Activated T-helper 17 cell treated with anti-CD3 and anti-CD28 coated beads, Interleukin-2, amount 50 U/mL, for 72 hours (primary cell): ENCODE measurements at regions not wholly inside any gene's neighbourhood (a gene's known extent, or its start where the extent isn't known, plus 50 kb on each side); places are given as distances from the start of the nearest gene placed in this dataset.
"Not testable (repeated sequence)": the region's sequence is repeated elsewhere in the genome, so short reads cannot be mapped to it uniquely, and the experiment has no call there.

Source experiments
- ATAC-seq: fragments of 150-1000 bp; cut with Tn5 transposase; replicated peaks from 2 replicates; pipeline ENCODE4 v1.10.0; 2021; ENCODE audit warnings: mild to moderate bottlenecking, moderate library complexity
- H3K27ac Mint-ChIP-seq: one replicate; pipeline ENCODE4 v1.8.0; 2022; ENCODE audit warnings: mixed read lengths
- H3K27me3 Mint-ChIP-seq: one replicate; pipeline ENCODE4 v1.8.0; 2022; ENCODE audit warnings: mixed read lengths
- H3K36me3 Mint-ChIP-seq: one replicate; pipeline ENCODE4 v1.8.0; 2022; ENCODE audit warnings: low read depth, mild to moderate bottlenecking, mixed read lengths
- H3K4me1 Mint-ChIP-seq: one replicate; pipeline ENCODE4 v1.8.0; 2022; ENCODE audit warnings: mixed read lengths
- H3K4me3 Mint-ChIP-seq: one replicate; pipeline ENCODE4 v1.8.0; 2022; ENCODE audit warnings: mild to moderate bottlenecking, mixed read lengths
- H3K9me3 Mint-ChIP-seq: one replicate; pipeline ENCODE4 v1.8.0; 2022; ENCODE audit warnings: mixed read lengths

DNA sequence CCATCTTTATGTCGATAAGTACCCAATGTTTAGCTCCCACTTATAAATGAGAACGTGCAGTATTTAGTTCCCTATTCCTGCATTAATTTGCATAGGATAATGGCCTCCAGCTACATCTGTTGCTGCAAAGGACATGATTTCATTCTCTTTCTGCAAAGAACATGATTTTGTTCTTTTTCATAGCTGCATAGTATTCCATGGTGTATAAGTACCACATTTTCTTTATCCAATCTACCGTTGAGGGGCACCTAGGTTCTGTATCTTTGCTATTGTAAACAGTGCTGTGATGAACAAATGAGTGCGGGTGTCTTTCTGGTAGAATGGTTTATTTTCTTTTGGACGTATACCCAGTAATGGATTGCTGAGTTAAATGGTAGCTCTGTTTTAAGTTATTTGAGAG, 63.0 kb downstream of the HLX start:
- Mint-ChIP-seq H3K36me3 (no peaks in the 10 kb centered on the region), H3K27ac (no peak overlapping the region), H3K4me3 (no peak overlapping the region)

GRCh38 chr1:220942914-220943313, 63.7 kb downstream of the HLX start:
- H3K36me3 Mint-ChIP-seq, ATAC-seq, H3K9me3 Mint-ChIP-seq, H3K27ac Mint-ChIP-seq, H3K4me3 Mint-ChIP-seq, H3K4me1 Mint-ChIP-seq: not testable (repeated sequence)
- peaks cover 12% of the 10 kb centered on the region for H3K27me3 Mint-ChIP-seq

More for the DNA sequence above, 63.0 kb downstream of the HLX start:
- Mint-ChIP-seq H3K27me3 (peaks cover 9% of the 10 kb centered on the region), H3K9me3 (no peaks in the 10 kb centered on the region), H3K4me1 (no peaks in the 10 kb centered on the region)
- ATAC-seq: no peak

GRCh38 chr1:220943319-220943996, 64.2 kb downstream of the HLX start:
- Mint-ChIP-seq H3K27ac (no peak overlapping the region), H3K27me3 (peaks cover 8% of the 10 kb centered on the region), H3K4me1 (no peaks in the 10 kb centered on the region), H3K4me3 (no peak overlapping the region), H3K9me3 (no peaks in the 10 kb centered on the region), H3K36me3 (no peaks in the 10 kb centered on the region)
- ATAC-seq: no peak

DNA sequence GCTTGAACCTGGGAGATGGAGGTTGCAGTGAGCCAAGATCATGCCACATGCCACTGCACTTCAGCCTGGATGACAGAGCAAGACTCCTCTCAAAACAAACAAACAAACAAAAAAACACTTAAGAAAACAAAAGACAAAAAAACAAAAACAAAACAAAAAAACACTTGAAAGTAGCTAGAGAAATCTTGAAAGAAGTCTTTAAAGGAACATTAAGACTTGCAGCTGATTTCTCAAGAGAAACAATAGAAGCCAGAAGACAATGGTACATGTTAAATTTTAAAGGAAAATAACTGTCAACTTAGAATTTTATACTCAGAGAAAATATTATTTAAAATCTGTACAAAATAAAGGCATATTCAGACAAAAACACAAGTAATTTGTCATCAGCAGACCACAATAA, 71.3 kb downstream of the HLX start:
- ATAC-seq: no peak
- H3K9me3 Mint-ChIP-seq: no peaks in the 10 kb centered on the region
- no peak overlapping the region for H3K27ac Mint-ChIP-seq

GRCh38 chr1:220952961-220953643, 73.9 kb downstream of the HLX start:
- no peak overlapping the region for H3K4me3 Mint-ChIP-seq
- no peaks in the 10 kb centered on the region for H3K27me3 Mint-ChIP-seq
- H3K36me3 Mint-ChIP-seq: no peaks in the 10 kb centered on the region
- ATAC-seq: no peak
- H3K9me3 Mint-ChIP-seq: no peaks in the 10 kb centered on the region
- H3K4me1 Mint-ChIP-seq: no peaks in the 10 kb centered on the region
- no peak overlapping the region for H3K27ac Mint-ChIP-seq

More for the DNA sequence above, 71.3 kb downstream of the HLX start:
- H3K4me3 Mint-ChIP-seq: no peak overlapping the region
- no peaks in the 10 kb centered on the region for H3K36me3 Mint-ChIP-seq
- no peaks in the 10 kb centered on the region for H3K4me1 Mint-ChIP-seq
- peaks cover 6% of the 10 kb centered on the region for H3K27me3 Mint-ChIP-seq

- H3K36me3 Mint-ChIP-seq: no peaks in the 10 kb centered on the region
- peaks cover 4% of the 10 kb centered on the region for H3K9me3 Mint-ChIP-seq
- no peak overlapping the region for H3K4me3 Mint-ChIP-seq
- no peak overlapping the region for H3K27ac Mint-ChIP-seq
- peaks cover 3% of the 10 kb centered on the region for H3K27me3 Mint-ChIP-seq
- no peaks in the 10 kb centered on the region for H3K4me1 Mint-ChIP-seq
- ATAC-seq: no peak
Measured at GRCh38 chr1:220954321-220955075, 75.3 kb downstream of the HLX start.

GRCh38 chr1:220955116-220955515, 75.9 kb downstream of the HLX start:
- H3K27me3 Mint-ChIP-seq: peaks cover 7% of the 10 kb centered on the region
- no peak overlapping the region for H3K4me3 Mint-ChIP-seq
- H3K36me3 Mint-ChIP-seq: no peaks in the 10 kb centered on the region
- no peak overlapping the region for H3K27ac Mint-ChIP-seq
- peaks cover 8% of the 10 kb centered on the region for H3K9me3 Mint-ChIP-seq
- no peaks in the 10 kb centered on the region for H3K4me1 Mint-ChIP-seq
- no peak for ATAC-seq

GRCh38 chr1:220956501-220957232, 77.4 kb downstream of the HLX start:
- H3K4me3 Mint-ChIP-seq: no peak overlapping the region
- ATAC-seq: no peak
- H3K27ac Mint-ChIP-seq: no peak overlapping the region
- H3K27me3 Mint-ChIP-seq: peaks cover 7% of the 10 kb centered on the region
- no peaks in the 10 kb centered on the region for H3K36me3 Mint-ChIP-seq
- peaks cover 8% of the 10 kb centered on the region for H3K9me3 Mint-ChIP-seq
- no peaks in the 10 kb centered on the region for H3K4me1 Mint-ChIP-seq

DNA sequence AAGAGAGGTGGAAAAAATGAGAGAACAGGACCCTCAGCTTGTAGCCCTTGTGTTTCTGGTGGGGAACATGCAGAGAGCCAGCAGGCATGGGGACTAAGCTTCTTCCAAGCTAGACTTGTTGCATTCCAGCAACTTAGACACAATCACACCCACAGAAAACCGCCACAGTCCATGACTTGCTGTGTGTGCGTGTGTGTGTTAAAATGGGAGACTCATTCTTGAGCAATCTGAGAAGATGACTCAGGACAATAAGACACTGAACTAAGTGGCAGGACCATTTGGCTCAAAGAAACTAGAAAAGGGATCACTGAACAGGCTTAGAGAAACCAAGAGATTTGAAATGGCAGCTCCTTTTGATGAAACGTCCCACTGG, 78.0 kb downstream of the HLX start:
- no peaks in the 10 kb centered on the region for H3K4me1 Mint-ChIP-seq
- no peak overlapping the region for H3K27ac Mint-ChIP-seq
- no peak for ATAC-seq
- peaks cover 8% of the 10 kb centered on the region for H3K9me3 Mint-ChIP-seq
- no peak overlapping the region for H3K4me3 Mint-ChIP-seq
- peaks cover 7% of the 10 kb centered on the region for H3K27me3 Mint-ChIP-seq
- no peaks in the 10 kb centered on the region for H3K36me3 Mint-ChIP-seq

DNA sequence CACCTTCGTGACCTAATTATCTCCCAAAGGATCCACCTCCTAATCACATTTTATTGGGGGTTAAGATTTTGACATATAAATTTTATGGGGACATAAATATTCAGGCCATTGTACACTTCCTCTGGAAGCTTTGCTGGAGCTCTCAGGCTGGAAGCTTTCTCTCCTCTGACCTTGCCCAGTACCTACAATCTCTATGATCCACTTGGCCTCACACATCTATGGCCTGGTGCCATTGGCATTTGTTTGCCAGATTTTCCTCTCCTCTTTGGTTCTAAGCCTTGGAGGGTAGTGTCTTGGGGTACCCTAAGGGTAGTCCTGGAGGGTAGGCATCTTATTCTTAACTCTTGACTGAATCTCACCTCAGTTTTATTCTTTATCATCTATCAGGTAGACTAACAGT, 79.0 kb downstream of the HLX start:
- ATAC-seq: no peak
- peaks cover 7% of the 10 kb centered on the region for H3K27me3 Mint-ChIP-seq
- no peak overlapping the region for H3K4me3 Mint-ChIP-seq
- H3K27ac Mint-ChIP-seq: no peak overlapping the region
- H3K36me3 Mint-ChIP-seq: no peaks in the 10 kb centered on the region
- H3K4me1 Mint-ChIP-seq: no peaks in the 10 kb centered on the region
- peaks cover 8% of the 10 kb centered on the region for H3K9me3 Mint-ChIP-seq

- Mint-ChIP-seq H3K27ac (no peak overlapping the region), H3K4me1 (no peaks in the 10 kb centered on the region), H3K4me3 (no peak overlapping the region), H3K36me3 (no peaks in the 10 kb centered on the region), H3K9me3 (peaks cover 16% of the 10 kb centered on the region), H3K27me3 (peaks cover 7% of the 10 kb centered on the region)
- ATAC-seq: no peak
Measured at GRCh38 chr1:220962031-220962751, 82.9 kb downstream of the HLX start.

GRCh38 chr1:220966041-220966440, 86.8 kb downstream of the HLX start:
- no peaks in the 10 kb centered on the region for H3K4me1 Mint-ChIP-seq

GRCh38 chr1:220966473-220966872, 87.2 kb downstream of the HLX start:
- no peaks in the 10 kb centered on the region for H3K4me1 Mint-ChIP-seq
- no peaks in the 10 kb centered on the region for H3K36me3 Mint-ChIP-seq
- peaks cover 8% of the 10 kb centered on the region for H3K9me3 Mint-ChIP-seq
- H3K27ac Mint-ChIP-seq: no peak overlapping the region
- no peaks in the 10 kb centered on the region for H3K27me3 Mint-ChIP-seq
- ATAC-seq: no peak
- no peak overlapping the region for H3K4me3 Mint-ChIP-seq

More at GRCh38 chr1:220966041-220966440, 86.8 kb downstream of the HLX start:
- ATAC-seq: no peak
- H3K27me3 Mint-ChIP-seq: no peaks in the 10 kb centered on the region
- H3K27ac Mint-ChIP-seq: no peak overlapping the region
- H3K4me3 Mint-ChIP-seq: no peak overlapping the region
- no peaks in the 10 kb centered on the region for H3K36me3 Mint-ChIP-seq
- H3K9me3 Mint-ChIP-seq: peaks cover 8% of the 10 kb centered on the region
